PFSK-1 (cell line): ENCODE measurements at regions not wholly inside any gene's neighbourhood (a gene's known extent, or its start where the extent isn't known, plus 50 kb on each side); places are given as distances from the start of the nearest gene placed in this dataset.

Experiments used
- FOXP2 ChIP-seq: optimal IDR thresholded peaks from 2 replicates; pipeline ENCODE3; 2011; ENCODE audit warnings: borderline replicate concordance, control low read depth, inconsistent platforms; ENCODE audit not compliant: insufficient read depth; ENCODE audit errors: extremely low read length, extremely low read depth
- POLR2AphosphoS5 ChIP-seq: IDR thresholded peaks from 2 replicates; pipeline ENCODE4 v1.6.1; 2012; ENCODE audit warnings: low read depth, mild to moderate bottlenecking, control low read depth, low read length, moderate library complexity
- SIN3A ChIP-seq: IDR thresholded peaks from 2 replicates; pipeline ENCODE4 v1.6.1; 2012; ENCODE audit warnings: mild to moderate bottlenecking, low read length, moderate library complexity, borderline replicate concordance; ENCODE audit not compliant: insufficient read depth
- TAF1 ChIP-seq: IDR thresholded peaks from 2 replicates; pipeline ENCODE4 v1.6.1; 2012; ENCODE audit warnings: low read length, control low read depth, borderline replicate concordance; ENCODE audit not compliant: insufficient read depth
- TF ChIP-seq, protein P1 (sequence below), 2 experiments: IDR thresholded peaks; 2 replicates each; pipeline versions ENCODE4 v1.6.1 to v1.8.0; 2011 to 2012; ENCODE audit warnings: low read depth in 2 of 2, low read length in 2 of 2, control low read depth in 1 of 2, inconsistent platforms in 1 of 2, mild to moderate bottlenecking in 1 of 2, moderate library complexity in 1 of 2; ENCODE audit not compliant: insufficient read depth in 1 of 2

DNA sequence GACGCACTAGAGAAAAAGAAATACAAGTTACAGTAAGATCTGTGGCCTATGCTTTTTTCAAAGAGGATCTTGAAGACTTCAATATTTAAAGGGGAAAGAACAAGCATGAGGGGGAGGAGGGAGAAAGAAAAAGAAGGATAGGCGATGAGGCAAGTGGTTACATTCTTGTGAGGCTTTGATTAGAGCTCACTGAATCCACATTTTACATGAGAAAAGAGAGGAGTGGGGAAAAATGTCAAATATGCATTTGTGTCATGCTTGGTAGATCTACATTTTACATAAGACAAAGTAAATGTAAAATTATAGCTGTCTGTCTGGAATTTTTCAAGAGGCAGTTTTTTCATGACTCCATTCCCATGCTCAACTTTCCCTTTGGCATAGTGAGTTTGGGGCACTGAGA, 965.9 kb downstream of the FSTL5 start:
- TF ChIP-seq SIN3A (no peak), TAF1 (no peak), FOXP2 (no peak), POLR2AphosphoS5 (no peak)
- TF ChIP-seq, protein P1, sequence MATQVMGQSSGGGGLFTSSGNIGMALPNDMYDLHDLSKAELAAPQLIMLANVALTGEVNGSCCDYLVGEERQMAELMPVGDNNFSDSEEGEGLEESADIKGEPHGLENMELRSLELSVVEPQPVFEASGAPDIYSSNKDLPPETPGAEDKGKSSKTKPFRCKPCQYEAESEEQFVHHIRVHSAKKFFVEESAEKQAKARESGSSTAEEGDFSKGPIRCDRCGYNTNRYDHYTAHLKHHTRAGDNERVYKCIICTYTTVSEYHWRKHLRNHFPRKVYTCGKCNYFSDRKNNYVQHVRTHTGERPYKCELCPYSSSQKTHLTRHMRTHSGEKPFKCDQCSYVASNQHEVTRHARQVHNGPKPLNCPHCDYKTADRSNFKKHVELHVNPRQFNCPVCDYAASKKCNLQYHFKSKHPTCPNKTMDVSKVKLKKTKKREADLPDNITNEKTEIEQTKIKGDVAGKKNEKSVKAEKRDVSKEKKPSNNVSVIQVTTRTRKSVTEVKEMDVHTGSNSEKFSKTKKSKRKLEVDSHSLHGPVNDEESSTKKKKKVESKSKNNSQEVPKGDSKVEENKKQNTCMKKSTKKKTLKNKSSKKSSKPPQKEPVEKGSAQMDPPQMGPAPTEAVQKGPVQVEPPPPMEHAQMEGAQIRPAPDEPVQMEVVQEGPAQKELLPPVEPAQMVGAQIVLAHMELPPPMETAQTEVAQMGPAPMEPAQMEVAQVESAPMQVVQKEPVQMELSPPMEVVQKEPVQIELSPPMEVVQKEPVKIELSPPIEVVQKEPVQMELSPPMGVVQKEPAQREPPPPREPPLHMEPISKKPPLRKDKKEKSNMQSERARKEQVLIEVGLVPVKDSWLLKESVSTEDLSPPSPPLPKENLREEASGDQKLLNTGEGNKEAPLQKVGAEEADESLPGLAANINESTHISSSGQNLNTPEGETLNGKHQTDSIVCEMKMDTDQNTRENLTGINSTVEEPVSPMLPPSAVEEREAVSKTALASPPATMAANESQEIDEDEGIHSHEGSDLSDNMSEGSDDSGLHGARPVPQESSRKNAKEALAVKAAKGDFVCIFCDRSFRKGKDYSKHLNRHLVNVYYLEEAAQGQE (IDR thresholded peaks at IDR 0.05; ENCODE audit: insufficient read depth in 1 of 2, low read depth in 2 of 2, low read length in 2 of 2), result no peak

DNA sequence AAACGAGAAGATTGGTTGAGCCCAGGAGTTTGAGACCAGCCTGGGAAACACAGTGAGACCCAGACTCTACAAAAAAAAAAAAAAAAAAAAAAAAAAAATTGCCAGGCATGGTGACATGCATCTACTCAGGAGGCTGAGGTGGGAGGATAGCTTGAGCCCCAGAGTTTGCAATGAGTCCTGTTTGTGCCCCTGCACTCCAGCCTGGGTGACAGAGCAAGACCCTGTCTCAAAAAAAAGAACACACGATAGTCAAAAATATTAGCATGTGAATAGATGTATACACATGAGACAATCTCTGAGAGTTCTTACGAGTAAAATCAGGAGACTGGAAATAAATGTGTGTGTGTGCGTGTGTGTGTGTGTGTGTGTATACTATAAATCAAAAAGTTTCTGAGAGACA, 966.3 kb downstream of the FSTL5 start:
- TF ChIP-seq TAF1 (no peak), SIN3A (no peak), POLR2AphosphoS5 (no peak), FOXP2 (no peak)
- TF ChIP-seq, protein P1 (IDR thresholded peaks at IDR 0.05; ENCODE audit: insufficient read depth in 1 of 2, low read depth in 2 of 2, low read length in 2 of 2), result no peak

DNA sequence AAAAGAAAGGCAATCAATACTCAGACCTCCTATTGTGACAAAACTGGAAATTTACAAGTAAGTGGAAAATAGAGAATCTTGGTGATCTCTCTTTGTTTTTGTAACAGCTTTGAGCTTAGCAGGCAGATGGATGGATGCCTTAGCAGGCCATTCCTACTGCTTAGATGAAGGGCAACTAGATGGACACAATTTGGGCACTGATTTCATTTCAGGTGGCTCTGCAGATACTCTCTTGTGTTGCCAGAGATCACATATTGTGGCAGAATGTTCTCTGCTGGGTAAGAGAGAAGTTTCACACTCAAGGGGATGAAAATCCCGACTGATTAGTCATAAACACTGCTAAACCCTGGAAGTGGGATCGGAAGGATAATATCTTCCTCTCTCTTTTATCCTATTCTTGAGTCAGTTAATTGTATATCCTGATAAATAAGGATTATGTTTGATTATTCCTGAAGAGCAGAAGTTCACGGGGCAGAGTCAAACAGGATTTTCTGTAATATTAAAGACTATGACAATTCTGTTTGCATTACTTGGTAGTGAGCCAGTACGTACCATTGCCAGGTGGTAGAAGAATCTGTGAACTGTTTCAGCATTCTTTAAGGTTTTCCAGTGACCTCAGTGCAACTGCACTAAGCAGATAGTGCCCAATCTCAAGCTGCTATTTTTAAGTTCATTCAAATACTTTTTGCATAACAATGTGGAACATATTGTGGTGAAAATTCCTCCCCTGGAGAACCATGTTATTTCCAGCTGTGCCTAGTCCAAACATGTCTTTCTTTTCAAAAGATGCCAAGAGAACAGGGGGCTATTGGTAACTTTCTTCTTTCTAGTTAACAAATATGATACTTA, 974.3 kb downstream of the FSTL5 start:
- TF ChIP-seq FOXP2 (no peak), SIN3A (no peak), POLR2AphosphoS5 (no peak), TAF1 (no peak)
- TF ChIP-seq, protein P1 (IDR thresholded peaks at IDR 0.05; ENCODE audit: insufficient read depth in 1 of 2, low read depth in 2 of 2, low read length in 2 of 2), result no peak

DNA sequence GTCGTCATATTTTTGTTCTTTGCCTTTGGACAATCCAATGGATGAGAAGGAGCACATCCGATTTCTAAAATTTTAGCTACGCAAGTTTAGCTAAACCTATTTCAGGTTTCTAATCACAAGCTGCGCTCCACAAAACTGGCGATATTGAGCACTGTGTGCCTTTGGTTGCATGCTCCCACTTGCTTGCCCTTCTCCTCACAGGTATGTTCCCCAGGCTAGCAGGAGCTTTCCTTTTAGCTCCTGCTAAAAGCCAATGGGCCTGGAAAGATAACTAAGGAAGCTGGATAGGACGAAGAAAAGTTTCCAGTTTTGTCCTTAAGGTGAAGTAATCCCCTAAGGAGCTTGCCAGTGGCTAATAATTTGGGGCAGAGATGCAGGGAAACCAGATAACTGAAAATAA, 975.2 kb downstream of the FSTL5 start:
- TF ChIP-seq SIN3A (no peak), POLR2AphosphoS5 (no peak), TAF1 (no peak), FOXP2 (no peak)
- TF ChIP-seq, protein P1 (IDR thresholded peaks at IDR 0.05; ENCODE audit: insufficient read depth in 1 of 2, low read depth in 2 of 2, low read length in 2 of 2), result no peak
